HG02571 (cell line): ENCODE measurements at regions not wholly inside any gene's neighbourhood (a gene's known extent, or its start where the extent isn't known, plus 50 kb on each side); places are given as distances from the start of the nearest gene placed in this dataset.
"Not testable (repeated sequence)": the region's sequence is repeated elsewhere in the genome, so short reads cannot be mapped to it uniquely, and the experiment has no call there.

ENCODE experiments used
- ATAC-seq: cut with Tn5 transposase; IDR thresholded peaks from one replicate; pipeline ENCODE4 v1.9.1; 2021; ENCODE audit warnings: mild to moderate bottlenecking, moderate library complexity; ENCODE audit not compliant: unreplicated experiment

- ATAC-seq: no peak
Observed at GRCh38 chr5:124870070-124870469, 123.6 kb upstream of the ZNF608 start.

- no peak for ATAC-seq
Observed at GRCh38 chr5:124871303-124871702, 124.9 kb upstream of the ZNF608 start.

- no peak for ATAC-seq
Observed at GRCh38 chr5:124872086-124872485, 125.6 kb upstream of the ZNF608 start.

- no peak for ATAC-seq
Observed at GRCh38 chr5:124872615-124873014, 126.2 kb upstream of the ZNF608 start.

GRCh38 chr5:124873188-124873587 lies 126.7 kb upstream of the ZNF608 start:
- no peak for ATAC-seq

- no peak for ATAC-seq
Observed at GRCh38 chr5:124873713-124874112, 127.3 kb upstream of the ZNF608 start.

GRCh38 chr5:124876566-124876965 lies 130.1 kb upstream of the ZNF608 start:
- ATAC-seq: no peak

- ATAC-seq: no peak
Observed at GRCh38 chr5:124876983-124877382, 130.5 kb upstream of the ZNF608 start.

GRCh38 chr5:124877501-124878146 lies 131.2 kb upstream of the ZNF608 start:
- ATAC-seq: no peak

GRCh38 chr5:124878583-124879342 lies 132.3 kb upstream of the ZNF608 start:
- ATAC-seq: no peak

- no peak for ATAC-seq
Observed at GRCh38 chr5:124880903-124881697, 134.7 kb upstream of the ZNF608 start.

GRCh38 chr5:124883681-124884080 lies 137.2 kb upstream of the ZNF608 start:
- ATAC-seq: no peak

- ATAC-seq: no peak
Observed at GRCh38 chr5:124884114-124884513, 137.7 kb upstream of the ZNF608 start.

GRCh38 chr5:124885490-124885889 lies 139.1 kb upstream of the ZNF608 start:
- ATAC-seq: no peak

- no peak for ATAC-seq
Observed at GRCh38 chr5:124887223-124887622, 140.8 kb upstream of the ZNF608 start.

GRCh38 chr5:124888050-124888506 lies 141.6 kb upstream of the ZNF608 start:
- no peak for ATAC-seq

GRCh38 chr5:124888622-124889485 lies 142.4 kb upstream of the ZNF608 start:
- no peak for ATAC-seq

GRCh38 chr5:124889486-124889825 lies 143.0 kb upstream of the ZNF608 start:
- ATAC-seq: no peak

- ATAC-seq: no peak
Observed at GRCh38 chr5:124889850-124890249, 143.4 kb upstream of the ZNF608 start.

- ATAC-seq: not testable (repeated sequence)
Observed at GRCh38 chr5:124890442-124890841, 144.0 kb upstream of the ZNF608 start.

- ATAC-seq: no peak
Observed at GRCh38 chr5:124891179-124891578, 144.7 kb upstream of the ZNF608 start.
